WI38 (cell line): ENCODE measurements at regions not wholly inside any gene's neighbourhood (a gene's known extent, or its start where the extent isn't known, plus 50 kb on each side); places are given as distances from the start of the nearest gene placed in this dataset.

Experiments used
- H3K4me3 ChIP-seq: 2 replicates; pipeline ENCODE4 v1.5.1; 2011; ENCODE audit warnings: low read depth, mild to moderate bottlenecking, control low read depth, low read length
- CTCF ChIP-seq: IDR thresholded peaks from 2 replicates; pipeline ENCODE4 v1.5.1; 2012; ENCODE audit warnings: low read depth, mild to moderate bottlenecking, control low read depth, low read length

GRCh38 chr14:58822856-58823255, 185.1 kb downstream of the DACT1 start:
- no peak for TF ChIP-seq CTCF
- H3K4me3 ChIP-seq: no peak overlapping the region

DNA sequence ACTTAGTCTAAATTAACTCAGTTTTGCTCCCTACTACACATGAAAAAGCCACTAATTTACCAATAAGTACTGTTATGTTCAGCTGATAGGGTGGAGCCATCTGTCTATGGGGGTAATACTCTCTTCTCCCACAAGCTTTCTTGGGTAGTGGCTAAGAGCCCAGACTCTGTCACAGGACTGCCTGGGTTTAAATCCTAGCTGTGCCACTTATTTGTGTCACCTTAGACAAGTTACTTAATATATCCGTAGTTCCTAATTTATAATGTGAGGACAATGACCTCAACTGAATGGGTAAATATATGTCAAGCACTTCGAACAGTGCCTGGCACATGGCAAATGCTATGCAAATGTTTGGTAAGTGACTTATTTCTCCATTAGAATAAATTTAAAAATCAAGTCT, 185.6 kb downstream of the DACT1 start:
- TF ChIP-seq CTCF: no peak
- H3K4me3 ChIP-seq: no peak overlapping the region

DNA sequence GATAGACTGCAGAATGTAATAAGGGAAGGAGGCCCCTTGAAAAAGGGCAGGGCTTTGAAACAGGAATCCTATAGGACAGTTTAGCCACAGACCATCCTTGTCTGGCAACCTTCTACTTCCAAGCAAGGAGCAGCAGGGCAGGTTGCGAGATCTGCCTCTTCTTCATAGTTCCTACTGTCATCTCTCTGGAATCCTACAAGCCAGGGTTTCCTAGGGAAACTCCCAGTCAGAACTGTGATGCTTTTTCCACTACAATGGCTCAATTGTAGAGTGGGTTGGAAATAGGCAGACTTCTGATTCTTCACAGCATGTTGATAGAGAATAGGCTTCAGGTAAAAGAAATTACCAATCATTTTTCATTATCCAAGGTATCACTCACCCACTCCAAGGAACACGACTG, 186.3 kb downstream of the DACT1 start:
- TF ChIP-seq CTCF: no peak
- H3K4me3 ChIP-seq: no peak overlapping the region

- H3K4me3 ChIP-seq: no peak overlapping the region
- TF ChIP-seq CTCF: no peak
Measured at GRCh38 chr14:58824796-58825195, 187.0 kb downstream of the DACT1 start.

GRCh38 chr14:58825606-58826005, 187.8 kb downstream of the DACT1 start:
- no peak overlapping the region for H3K4me3 ChIP-seq
- TF ChIP-seq CTCF: no peak

- no peak overlapping the region for H3K4me3 ChIP-seq
- no peak for TF ChIP-seq CTCF
Measured at GRCh38 chr14:58826845-58827686, 189.3 kb downstream of the DACT1 start.

GRCh38 chr14:58828298-58828697, 190.5 kb downstream of the DACT1 start:
- no peak overlapping the region for H3K4me3 ChIP-seq
- no peak for TF ChIP-seq CTCF
